Stimulated activated CD8-positive, alpha-beta memory T cell treated with anti-CD3 and anti-CD28 coated beads, Interleukin-4, amount 100 ng/mL, for 4 hours (primary cell): ENCODE measurements at regions not wholly inside any gene's neighbourhood (a gene's known extent, or its start where the extent isn't known, plus 50 kb on each side); places are given as distances from the start of the nearest gene placed in this dataset.

ENCODE experiments used
- DNase-seq, 2 donors: peaks; one replicate each; pipeline ENCODE4 v3.0.0-alpha.2; 2020; ENCODE audit warnings: low read depth in 2 of 2, low spot score in 1 of 2

DNA sequence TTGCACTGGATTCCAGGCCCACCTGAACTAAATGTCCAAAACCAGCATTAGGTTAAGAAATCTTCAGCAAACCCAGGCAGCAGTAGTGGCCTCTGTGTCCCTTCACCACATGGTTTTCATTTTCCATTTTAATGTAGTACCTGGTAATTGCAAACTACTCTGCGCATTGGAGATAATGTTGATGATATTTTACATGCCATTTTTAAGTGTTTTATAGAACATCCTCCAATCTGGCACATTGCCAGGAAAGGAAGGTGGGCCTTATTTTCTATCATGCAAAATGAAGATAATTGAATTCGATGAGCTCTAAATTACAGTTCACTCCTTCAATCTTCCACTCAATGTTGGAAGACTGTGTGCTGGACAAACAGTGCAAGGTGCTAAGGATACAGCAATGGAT, 89.5 kb downstream of the ZC3H11B start:
- no peak for DNase-seq

DNA sequence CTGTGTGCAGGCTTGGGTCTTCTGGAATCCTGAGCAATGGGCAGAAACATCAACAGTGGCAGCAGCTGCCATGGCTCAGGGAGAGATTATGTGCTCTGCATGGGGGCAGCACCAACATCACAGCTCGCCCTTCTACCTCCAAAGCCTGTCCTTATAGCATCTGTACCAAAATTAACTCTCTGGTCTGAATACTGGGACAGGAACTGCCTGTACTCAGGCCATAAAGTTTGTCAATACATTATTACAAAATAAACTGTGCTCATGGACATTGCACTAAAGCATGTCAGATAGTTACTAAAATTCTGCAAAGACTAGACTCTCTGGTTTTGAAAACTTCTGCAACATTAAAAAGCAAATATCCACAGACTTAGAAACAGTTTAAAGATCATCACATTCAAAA, 91.6 kb downstream of the ZC3H11B start:
- DNase-seq, result no peak

DNA sequence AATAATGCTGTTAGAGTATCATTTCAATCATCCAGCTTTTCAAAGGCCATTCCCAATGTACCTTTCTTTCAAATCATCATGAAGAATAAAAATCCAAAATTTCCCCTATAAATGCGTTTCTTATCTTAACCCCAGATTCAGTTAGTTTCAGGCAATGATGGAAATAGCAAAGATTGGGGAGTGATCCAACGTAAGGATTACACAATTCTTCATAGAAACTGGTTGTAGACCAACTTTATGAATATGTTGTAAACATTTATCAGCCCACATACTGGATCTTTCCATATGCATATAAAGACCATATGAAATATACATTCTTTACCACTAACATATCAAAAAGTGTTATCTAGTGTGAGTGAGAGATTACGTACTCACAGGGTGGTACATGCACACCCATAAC, 92.7 kb downstream of the ZC3H11B start:
- no peak for DNase-seq

DNA sequence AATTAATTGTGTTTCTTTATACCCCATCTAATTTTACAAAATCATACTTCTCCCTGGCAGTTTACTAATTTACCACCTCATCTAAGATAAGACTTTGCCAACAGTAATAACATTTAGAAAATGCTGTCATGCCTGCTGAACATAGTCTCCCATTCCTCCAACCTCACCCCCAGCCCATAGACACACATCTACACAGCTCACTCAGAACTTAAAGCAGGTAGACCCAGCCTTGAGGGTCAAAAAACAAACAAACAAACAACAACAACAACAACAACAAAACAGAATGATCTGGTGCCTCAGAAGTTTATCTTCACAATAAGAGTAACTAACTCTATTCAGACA, 94.0 kb downstream of the ZC3H11B start:
- DNase-seq, result no peak

DNA sequence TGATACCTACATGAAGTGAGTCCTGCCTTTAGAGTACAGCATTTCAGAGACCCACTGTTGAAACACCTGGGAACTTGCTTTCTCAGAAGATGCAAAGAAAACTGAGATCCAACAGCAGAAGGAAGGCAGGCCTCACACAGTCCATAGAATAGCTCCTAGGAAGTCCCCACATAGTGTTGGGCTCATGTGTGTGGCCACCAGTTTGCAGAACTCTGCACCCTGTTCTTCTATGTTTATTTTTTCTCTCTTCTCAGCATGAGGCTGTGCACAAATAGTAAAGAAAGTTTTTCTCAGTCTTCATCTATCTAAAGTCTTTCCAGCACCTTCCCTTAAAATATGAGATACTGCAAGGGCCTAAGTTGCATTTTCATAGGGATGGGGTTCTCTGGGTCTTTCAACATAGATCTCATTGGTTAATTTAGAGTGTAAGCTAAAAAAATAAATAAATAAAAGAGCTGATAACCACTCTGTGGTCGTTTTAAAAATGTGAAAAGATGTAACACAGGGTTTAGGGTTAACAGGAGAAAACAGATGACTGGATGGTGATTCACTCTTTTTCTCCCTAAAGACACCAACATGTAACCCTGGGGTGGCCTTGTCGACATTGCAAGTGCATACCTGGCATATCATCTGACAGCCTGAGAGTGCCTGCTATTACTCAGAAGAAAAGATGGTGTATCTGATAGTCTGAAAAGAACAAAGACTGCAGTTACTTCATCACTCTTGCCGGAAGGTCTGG, 94.6 kb downstream of the ZC3H11B start:
- DNase-seq, result no peak

DNA sequence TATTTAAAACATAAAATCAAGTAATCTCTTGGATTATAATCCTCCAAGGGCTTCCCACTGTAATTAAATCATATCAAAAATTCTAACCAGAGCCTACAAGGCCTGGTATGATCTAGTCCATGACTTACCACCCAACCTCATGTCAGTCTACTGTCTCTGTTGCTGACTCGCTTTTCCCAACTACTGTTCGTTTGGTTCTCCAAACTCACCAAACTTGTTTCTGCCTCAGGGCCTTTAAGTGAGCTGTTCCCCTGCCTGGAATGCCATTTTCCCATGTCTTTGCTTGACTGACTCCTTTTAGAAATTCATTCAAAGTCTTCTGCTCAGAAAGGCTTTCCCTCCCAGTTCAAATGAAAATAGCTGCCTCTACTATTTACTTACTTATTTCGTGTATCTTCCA, 95.9 kb downstream of the ZC3H11B start:
- no peak for DNase-seq

DNA sequence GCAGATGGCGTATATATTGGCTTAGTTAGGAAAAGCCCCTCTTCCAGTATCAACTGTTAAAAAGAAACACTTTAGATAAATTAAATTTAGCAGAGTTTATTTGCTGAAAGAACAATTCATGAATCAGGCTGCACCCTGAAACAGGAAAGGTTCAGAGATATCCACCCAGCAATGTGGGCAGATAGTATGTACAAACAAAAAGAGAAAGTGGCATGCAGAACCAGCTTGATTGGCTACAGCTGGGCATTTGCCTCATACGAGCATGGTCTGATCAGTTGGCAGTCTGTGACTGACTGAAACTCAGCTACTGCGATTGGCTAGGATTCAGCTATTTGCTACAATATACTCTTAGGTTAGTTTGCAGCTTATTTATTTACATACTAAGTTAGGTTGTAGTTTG, 98.2 kb downstream of the ZC3H11B start:
- no peak for DNase-seq

DNA sequence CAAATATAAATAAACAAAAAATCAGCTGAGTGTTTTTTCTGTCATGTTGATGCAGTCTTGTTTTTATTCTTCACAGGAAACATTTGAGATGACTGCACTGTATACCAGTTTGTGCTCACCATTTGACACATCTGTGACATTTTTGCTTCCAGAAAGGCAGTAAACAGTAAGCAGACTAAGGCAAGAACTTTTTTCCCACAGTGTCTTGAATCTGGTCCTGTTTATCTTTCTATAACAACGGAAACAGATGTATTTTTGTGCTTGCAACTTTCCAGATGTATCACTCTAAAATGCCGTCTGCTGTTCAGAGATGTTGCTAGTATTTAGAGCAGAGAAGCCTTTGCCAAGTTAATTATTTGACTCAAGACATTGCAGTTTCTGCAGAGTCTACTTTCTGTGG, 105.5 kb downstream of the ZC3H11B start:
- DNase-seq, result no peak

DNA sequence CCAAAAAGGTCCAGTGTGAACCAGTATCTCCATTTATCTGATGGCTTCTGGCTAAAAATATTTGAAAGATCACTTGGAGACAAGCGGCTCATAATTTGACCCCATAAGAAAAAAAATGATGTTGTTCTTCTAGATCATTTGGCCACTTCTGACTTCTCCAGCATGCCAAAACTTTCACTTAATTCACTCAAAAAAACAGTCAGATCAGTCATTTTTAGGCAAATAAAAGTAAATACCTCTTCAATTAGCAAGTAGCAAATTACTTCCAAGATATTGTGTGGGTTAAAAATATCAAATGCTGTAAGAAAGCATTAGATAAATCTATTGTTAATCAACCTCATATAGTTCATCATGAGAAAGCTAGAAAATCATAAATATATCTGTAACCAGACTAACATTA, 106.0 kb downstream of the ZC3H11B start:
- no peak for DNase-seq

DNA sequence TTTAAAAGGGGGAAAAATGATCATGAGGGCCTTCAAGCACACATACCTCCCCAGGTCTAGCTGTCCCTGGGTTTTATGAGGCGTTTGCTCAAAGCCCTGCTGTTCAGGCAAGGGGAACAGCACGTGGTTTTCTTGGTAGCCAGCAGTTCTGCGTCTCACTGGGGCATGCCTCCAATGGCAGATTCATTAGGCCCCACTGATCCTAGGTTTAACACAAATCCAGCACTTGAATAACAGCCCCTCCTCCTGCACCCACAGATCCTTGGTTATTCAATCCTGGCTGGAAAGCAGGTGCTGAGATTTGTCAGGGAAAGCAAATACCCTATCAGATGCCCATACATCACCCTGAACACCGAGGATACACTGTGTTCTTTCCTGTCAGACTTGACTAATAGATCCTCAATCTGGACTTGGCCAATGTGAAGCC, 106.4 kb downstream of the ZC3H11B start:
- DNase-seq, result no peak

DNA sequence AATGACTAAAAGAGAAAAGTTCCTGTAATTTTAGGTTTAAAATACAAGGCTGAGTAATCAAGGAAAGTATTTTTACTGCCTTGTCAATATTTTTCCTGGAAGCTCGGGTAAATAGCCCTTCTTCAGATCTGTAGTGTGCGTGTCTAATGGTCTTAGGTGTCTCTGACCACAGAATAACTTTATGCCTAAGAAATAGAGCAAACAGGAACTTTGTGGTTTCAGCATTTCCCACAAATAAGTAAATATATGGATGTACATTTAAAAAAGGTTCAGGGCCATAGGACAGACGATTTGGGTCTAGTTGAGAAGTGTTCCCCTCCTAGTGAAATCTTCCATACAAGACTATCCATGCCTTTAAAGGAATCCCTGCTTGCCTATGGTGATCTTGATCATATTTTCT, 107.0 kb downstream of the ZC3H11B start:
- no peak for DNase-seq

DNA sequence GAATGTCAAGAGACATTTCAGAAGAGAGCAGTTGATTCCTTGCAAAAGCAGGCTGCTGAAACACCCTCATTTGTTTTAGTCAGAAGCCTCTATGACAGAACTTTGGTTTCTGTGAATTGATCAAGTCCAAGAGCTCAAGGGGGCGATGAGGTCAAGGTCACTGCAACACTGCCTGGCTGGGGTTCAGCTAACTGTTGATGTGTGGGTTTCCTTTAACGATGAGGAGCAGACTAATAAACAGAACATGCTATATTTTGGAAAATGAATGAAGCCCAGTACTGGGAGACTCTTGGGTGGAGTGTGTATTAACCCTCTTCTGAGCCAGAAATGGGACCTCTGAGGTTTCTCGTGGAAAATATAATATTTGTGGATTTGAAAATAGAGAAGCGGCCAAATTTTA, 109.3 kb downstream of the ZC3H11B start:
- DNase-seq, result no peak

DNA sequence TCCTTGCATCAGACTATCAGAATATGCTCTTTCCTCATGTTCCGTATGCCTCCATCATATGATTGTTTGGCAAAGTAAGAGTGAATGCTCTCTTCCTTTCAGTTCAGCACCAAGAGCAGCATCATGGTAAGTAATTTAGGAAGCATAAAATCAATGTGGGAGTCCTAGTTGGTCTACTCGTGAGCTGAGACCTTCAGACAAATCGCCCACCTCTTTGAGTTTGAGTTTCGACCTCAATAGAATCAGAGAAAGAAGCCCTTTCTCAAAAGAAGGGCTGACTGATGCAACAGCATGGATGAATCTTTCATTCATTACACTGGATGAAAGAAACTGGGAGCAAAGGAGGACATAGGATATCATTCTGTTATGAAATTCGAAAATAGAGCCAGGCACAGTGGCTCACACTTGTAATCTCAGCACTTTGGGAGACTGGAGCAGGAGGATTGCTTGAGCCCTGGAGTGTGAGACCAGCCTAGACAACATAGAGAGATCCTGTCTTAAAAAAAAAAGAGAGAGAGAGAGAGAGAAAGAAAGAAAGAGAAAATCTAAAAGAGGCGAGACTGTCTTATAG, 112.5 kb downstream of the ZC3H11B start:
- no peak for DNase-seq

DNA sequence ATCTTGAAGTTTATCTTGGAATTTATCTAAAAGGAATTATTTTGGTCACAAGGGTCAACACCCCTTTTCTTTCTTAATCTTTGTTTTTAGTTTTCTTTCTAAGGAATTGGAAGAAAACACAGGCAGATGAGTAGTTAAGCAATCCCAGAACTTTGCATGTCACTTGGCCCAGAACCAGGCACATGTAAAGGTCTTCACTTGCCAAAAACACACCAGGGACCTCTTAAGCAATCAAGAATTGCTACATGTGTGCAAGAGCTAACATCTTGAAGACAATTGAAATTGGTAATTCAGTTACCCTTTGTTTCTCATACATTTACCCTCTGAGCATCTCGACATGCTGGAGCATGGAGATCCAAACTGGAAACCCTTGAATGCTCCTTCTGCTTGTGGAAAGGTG, 114.2 kb downstream of the ZC3H11B start:
- no peak for DNase-seq

DNA sequence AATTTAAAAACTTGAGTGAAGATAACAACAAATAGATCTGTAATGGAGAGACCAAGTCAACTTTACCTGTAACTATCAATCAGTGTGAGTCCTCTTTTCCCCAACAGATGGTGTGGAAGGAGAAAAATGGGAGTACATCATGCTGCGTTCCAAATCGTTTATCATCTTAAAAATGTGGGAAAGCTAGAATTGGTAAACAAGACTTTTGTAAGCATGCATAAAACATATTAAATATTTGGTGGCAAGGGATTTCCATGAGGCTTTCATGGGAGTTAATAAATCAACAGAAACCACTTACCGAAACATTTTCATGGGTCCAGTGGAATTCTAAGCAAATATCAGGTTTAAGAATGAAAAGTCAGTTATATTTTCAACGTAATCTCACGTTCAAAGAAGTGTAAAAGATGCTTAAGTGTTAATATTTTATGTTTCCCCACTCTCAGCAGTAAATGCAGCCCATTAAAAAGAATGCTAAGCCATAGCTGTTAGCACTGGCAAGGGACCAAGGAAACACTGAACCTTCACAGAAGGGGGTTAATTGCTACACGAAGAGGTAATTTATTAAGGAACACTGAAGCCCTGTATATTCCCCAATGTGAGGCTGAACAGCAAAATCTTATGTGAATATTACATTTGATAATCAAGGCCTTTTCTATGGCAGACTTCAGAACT, 117.0 kb downstream of the ZC3H11B start:
- DNase-seq, result no peak

DNA sequence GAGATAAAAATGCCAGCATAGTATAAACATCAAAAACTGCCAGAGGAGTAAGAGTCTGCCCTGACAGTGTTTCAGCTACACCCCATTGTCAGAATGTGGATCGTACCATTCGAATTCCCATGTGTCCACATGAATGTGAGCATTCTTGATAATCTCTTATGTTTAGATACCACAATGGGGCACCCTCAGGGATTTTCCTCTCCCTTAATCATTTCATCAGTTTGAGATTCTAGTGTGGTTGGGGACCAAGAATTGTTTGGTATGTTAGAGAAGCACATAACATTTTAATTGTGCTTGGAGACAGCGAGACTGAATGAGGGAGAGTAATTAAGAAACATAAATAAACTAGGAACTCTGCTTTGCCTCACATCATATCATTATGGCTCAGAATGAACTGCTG, 120.2 kb downstream of the ZC3H11B start:
- no peak for DNase-seq

DNA sequence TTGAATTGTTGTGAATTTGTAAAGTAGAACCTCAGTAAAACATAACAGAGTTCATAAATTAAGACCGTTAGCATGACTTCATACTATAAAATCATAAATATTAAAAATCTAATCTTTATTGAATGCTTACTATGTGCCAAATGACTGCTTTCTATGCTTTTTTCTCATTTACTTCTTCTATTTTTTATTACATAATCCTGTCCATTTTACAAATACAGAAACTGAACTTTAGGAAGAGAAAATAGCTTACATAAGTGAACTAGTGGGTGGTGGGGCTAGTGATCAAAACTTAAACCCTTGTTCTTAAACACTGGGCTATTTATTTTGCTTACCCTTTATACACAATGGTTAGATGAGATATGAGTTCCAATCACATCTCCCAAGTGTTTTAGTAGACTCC, 122.3 kb downstream of the ZC3H11B start:
- no peak for DNase-seq

DNA sequence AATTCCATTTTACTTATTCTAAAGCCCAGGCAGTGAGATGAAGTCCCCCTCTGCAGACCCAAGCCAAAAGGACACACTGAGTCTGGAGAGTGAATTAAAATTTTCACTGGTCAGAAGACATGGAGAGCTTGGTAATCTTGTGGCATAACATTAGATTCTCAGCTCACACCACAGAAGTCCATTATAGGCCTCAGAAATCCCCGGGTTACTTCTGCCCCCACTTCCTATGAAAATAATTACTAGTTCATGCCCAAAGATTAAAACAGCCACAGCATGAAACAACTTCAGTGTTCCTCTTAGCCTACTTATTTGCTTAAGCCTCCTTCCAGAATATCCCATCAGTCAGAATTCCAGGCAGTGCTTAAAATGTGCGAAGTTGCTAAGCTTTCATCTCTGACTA, 123.3 kb downstream of the ZC3H11B start:
- no peak for DNase-seq

DNA sequence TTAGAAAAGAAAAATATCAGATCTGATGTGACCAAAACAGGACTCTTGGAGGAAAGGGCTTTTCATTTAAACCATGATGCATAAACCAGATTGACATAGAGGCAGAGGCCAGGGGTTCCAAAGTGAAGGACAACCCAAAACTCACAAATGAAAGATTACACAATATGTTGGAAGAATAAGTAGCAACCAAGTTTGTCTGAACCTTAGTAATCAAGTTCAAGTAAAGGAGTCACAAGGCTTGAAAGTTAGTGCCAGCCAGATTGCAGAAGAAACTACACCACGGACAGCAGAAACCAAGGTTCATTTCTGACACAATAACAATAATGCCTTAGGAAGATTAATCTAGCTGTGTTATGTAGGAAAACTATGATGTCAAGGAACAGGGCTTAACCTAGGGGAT, 124.6 kb downstream of the ZC3H11B start:
- DNase-seq, result no peak

DNA sequence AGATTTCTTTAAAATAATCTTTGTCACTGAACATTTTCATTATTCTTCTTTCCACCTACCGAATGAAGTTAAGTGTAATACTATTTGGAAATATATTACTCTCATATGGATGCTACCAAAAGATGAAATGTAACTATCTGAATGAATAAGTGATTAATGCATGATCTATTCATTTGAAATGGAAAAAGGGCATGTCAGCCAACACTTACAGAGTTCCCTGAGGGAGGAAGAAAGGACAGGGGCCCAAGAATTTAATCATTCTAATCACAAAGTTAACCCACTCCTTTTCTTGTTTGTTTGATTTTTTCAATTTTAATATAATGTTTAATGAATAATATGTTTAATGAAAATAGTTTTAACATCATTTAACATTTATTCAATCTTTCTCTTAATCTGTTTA, 129.4 kb downstream of the ZC3H11B start:
- no peak for DNase-seq

DNA sequence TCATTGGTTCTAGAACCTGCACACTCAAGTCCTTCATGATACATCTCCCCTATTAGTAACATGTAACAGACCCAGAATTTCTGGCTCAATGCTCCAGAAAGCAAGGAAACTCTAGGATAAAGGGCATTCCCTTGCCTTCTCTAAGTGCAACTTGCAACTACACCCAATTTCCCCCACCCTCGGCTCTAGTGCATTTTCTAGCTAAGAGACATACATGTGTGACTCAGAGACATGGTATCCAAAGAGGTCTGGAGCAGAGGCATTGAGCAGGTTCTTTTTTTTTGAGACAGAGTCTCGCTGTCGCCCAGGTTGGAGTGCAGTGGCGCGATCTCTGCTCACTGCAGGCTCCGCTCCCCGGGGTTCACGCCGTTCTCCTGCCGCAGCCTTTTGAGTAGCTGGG, 132.9 kb downstream of the ZC3H11B start:
- no peak for DNase-seq

DNA sequence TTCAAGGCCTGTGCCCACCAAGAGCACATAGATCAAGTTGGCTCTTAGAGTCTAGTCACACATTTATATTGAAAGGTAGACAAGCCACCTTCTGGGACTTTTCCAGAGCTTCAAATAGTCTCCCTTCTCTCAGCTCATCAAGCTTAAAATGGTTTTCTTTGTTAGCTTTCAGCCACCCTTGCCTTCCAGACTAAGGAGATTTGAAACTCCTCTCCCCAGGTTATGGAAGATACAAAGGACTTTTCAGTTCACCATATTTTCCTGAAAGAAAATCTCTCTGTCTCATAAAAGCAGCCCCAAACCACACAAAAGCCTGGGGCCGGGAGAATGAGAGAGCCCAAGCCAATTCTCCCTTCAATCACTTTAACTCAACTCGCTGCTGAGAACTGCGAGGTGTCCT, 134.1 kb downstream of the ZC3H11B start:
- no peak for DNase-seq

DNA sequence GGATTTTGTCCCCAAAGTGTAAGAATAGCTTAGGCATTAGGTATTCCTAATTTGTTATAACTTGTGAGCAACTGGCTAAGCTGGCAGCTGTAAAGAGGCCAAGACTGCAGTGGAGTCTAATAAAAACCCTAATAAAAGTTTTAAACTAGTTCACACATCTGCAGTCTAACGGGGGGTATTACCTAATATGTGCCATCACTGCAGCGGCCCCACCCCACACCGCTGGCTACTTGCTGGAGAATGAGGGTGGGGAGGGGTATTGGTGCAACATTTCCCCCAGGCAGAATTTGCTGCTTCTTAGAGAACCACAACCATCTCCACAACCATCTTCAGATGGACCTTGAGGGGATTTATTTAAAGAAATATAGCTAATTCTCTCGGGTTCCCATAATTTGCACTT, 135.0 kb downstream of the ZC3H11B start:
- DNase-seq, result no peak
